Thymus (tissue), 11 donors: ENCODE measurements at regions not wholly inside any gene's neighbourhood (a gene's known extent, or its start where the extent isn't known, plus 50 kb on each side); places are given as distances from the start of the nearest gene placed in this dataset.

Experiments
- DNase-seq, 9 donors: peaks; one replicate each; pipeline ENCODE4 v3.0.0-alpha.2; 2013; ENCODE audit warnings: low spot score in 9 of 9, low read depth in 6 of 9, missing footprints in 1 of 9
- H3K27ac ChIP-seq, 2 donors: one replicate each; pipeline ENCODE4 v1.5.1; 2013; ENCODE audit warnings: control low read depth in 1 of 2, low read depth in 1 of 2, low read length in 1 of 2, mild to moderate bottlenecking in 1 of 2, moderate library complexity in 1 of 2
- H3K27me3 ChIP-seq, 2 donors: one replicate each; pipeline ENCODE4 v1.5.1; 2013; ENCODE audit warnings: low read length in 1 of 2; ENCODE audit not compliant: control insufficient read depth in 2 of 2, insufficient read depth in 1 of 2
- H3K36me3 ChIP-seq, 2 donors: one replicate each; pipeline ENCODE4 v1.5.1; 2013; ENCODE audit warnings: low read length in 1 of 2, mild to moderate bottlenecking in 1 of 2, moderate library complexity in 1 of 2; ENCODE audit not compliant: control insufficient read depth in 2 of 2, insufficient read depth in 2 of 2
- H3K4me1 ChIP-seq, 2 donors: one replicate each; pipeline ENCODE4 v1.5.1; 2013; ENCODE audit warnings: low read length in 2 of 2; ENCODE audit not compliant: control insufficient read depth in 2 of 2, insufficient read depth in 2 of 2
- H3K4me3 ChIP-seq, 2 donors: one replicate each; pipeline ENCODE4 v1.5.1; 2013; ENCODE audit warnings: low read length in 2 of 2, control low read depth in 1 of 2, mild to moderate bottlenecking in 1 of 2
- H3K9me3 ChIP-seq, 2 donors: one replicate each; pipeline ENCODE4 v1.5.1; 2013; ENCODE audit warnings: low read length in 1 of 2, mild to moderate bottlenecking in 1 of 2; ENCODE audit not compliant: control insufficient read depth in 2 of 2, insufficient read depth in 1 of 2
- WGBS: extraction: QIAGEN DNeasy Blood & Tissue Kit; methylation state at CpG from one replicate; pipeline ENCODE4 v1.1.7; 2013; 5-methylcytosine and 5-hydroxymethylcytosine counted together
- donor health status: healthy.

GRCh38 chr17:33396818-33397217, 103.7 kb upstream of the ASIC2 start:
- Histone ChIP-seq H3K36me3 (no peaks in the 10 kb centered on the region), H3K4me3 (no peak overlapping the region), H3K27me3 (no peaks in the 10 kb centered on the region), H3K27ac (no peak overlapping the region), H3K4me1 (no peaks in the 10 kb centered on the region), H3K9me3 (no peaks in the 10 kb centered on the region)
- DNase-seq, result no peak
- WGBS, result 59% methylated on average over 3 of the region's 3 CpGs

GRCh38 chr17:33398386-33398785, 105.3 kb upstream of the ASIC2 start:
- Histone ChIP-seq H3K27ac (no peak overlapping the region), H3K36me3 (no peaks in the 10 kb centered on the region), H3K4me3 (no peak overlapping the region), H3K9me3 (no peaks in the 10 kb centered on the region), H3K4me1 (no peaks in the 10 kb centered on the region), H3K27me3 (no peaks in the 10 kb centered on the region)
- WGBS, result 97% methylated on average over 1 of the region's 1 CpG
- no peak for DNase-seq

GRCh38 chr17:33401249-33401648, 108.2 kb upstream of the ASIC2 start:
- Histone ChIP-seq H3K4me3 (no peak overlapping the region), H3K27me3 (no peaks in the 10 kb centered on the region), H3K9me3 (no peaks in the 10 kb centered on the region), H3K27ac (no peak overlapping the region), H3K36me3 (no peaks in the 10 kb centered on the region), H3K4me1 (no peaks in the 10 kb centered on the region)
- WGBS, result 93% methylated on average over 2 of the region's 2 CpGs
- DNase-seq, result no peak

- Histone ChIP-seq H3K9me3 (no peaks in the 10 kb centered on the region), H3K4me3 (no peak overlapping the region), H3K4me1 (no peaks in the 10 kb centered on the region), H3K36me3 (no peaks in the 10 kb centered on the region), H3K27me3 (no peaks in the 10 kb centered on the region), H3K27ac (no peak overlapping the region)
- no peak for DNase-seq
These were observed 110.1 kb upstream of the ASIC2 start for GRCh38 chr17:33403194-33403593.

- no peaks in the 10 kb centered on the region for H3K4me1 ChIP-seq
- 90% methylated on average over 4 of the region's 4 CpGs for WGBS
- DNase-seq, result no peak
- no peaks in the 10 kb centered on the region for H3K36me3 ChIP-seq
- no peaks in the 10 kb centered on the region for H3K9me3 ChIP-seq
- H3K27me3 ChIP-seq, result no peaks in the 10 kb centered on the region
- no peak overlapping the region for H3K4me3 ChIP-seq
- no peak overlapping the region for H3K27ac ChIP-seq
These were observed 111.2 kb upstream of the ASIC2 start for GRCh38 chr17:33404070-33404819.

- Histone ChIP-seq H3K4me1 (no peaks in the 10 kb centered on the region), H3K9me3 (no peaks in the 10 kb centered on the region), H3K4me3 (no peak overlapping the region), H3K27me3 (no peaks in the 10 kb centered on the region), H3K27ac (no peak overlapping the region), H3K36me3 (no peaks in the 10 kb centered on the region)
- 6% methylated on average over 2 of the region's 2 CpGs for WGBS
- DNase-seq, result no peak
These were observed 123.0 kb upstream of the ASIC2 start for GRCh38 chr17:33416131-33416530.

- H3K4me1 ChIP-seq, result no peaks in the 10 kb centered on the region
- no peaks in the 10 kb centered on the region for H3K36me3 ChIP-seq
- no peak overlapping the region for H3K4me3 ChIP-seq
- WGBS, result 76% methylated on average over 3 of the region's 3 CpGs
- H3K27me3 ChIP-seq, result no peaks in the 10 kb centered on the region
- DNase-seq, result no peak
- no peaks in the 10 kb centered on the region for H3K9me3 ChIP-seq
- H3K27ac ChIP-seq, result no peak overlapping the region
These were observed 128.8 kb upstream of the ASIC2 start for GRCh38 chr17:33421933-33422332.

- no peaks in the 10 kb centered on the region for H3K36me3 ChIP-seq
- DNase-seq, result no peak
- H3K27ac ChIP-seq, result no peak overlapping the region
- no peaks in the 10 kb centered on the region for H3K9me3 ChIP-seq
- no peak overlapping the region for H3K4me3 ChIP-seq
- H3K27me3 ChIP-seq, result no peaks in the 10 kb centered on the region
- no peaks in the 10 kb centered on the region for H3K4me1 ChIP-seq
- 86% methylated on average over 6 of the region's 6 CpGs for WGBS
These were observed 140.5 kb upstream of the ASIC2 start for GRCh38 chr17:33433581-33433980.

GRCh38 chr17:33434841-33435240, 141.7 kb upstream of the ASIC2 start:
- no peak overlapping the region for H3K27ac ChIP-seq
- no peaks in the 10 kb centered on the region for H3K9me3 ChIP-seq
- DNase-seq, result no peak
- no peaks in the 10 kb centered on the region for H3K36me3 ChIP-seq
- no peak overlapping the region for H3K4me3 ChIP-seq
- H3K4me1 ChIP-seq, result no peaks in the 10 kb centered on the region
- no peaks in the 10 kb centered on the region for H3K27me3 ChIP-seq
